ENCODE measurements at regions not wholly inside any gene's neighbourhood (a gene's known extent, or its start where the extent isn't known, plus 50 kb on each side); places are given as distances from the start of the nearest gene placed in this dataset.

DNA sequence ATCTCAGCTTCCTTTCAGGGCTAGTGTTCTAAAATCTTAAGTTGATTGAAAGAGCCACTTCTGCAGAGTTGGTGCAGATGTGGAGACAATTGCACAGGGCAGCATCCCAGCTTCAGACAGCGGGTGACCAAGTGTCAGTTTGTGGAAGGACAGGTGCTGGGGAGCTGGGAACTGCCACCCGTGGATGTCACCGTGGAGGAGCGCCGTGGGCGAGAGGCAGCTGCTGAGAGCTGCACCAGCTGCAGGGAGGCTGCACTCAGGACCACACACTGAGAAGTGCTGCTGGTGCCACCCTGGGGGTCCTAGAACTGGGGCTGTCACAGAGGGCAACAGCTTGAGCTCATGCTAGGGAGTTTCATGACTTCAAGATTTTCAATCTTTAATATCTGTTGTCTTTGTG, 543.0 kb upstream of the FZD8 start:
- no peak overlapping the region for H3K27ac ChIP-seq (ENCODE audit: insufficient read depth, low read length, poor library complexity, severe bottlenecking)
- no peak overlapping the region for H3K4me3 ChIP-seq (ENCODE audit: insufficient read depth, low read depth, low read length, poor library complexity, severe bottlenecking)
- no peaks in the 10 kb centered on the region for H3K4me1 ChIP-seq (ENCODE audit: control insufficient read depth, insufficient read depth, low read length, poor library complexity, severe bottlenecking)
- no peaks in the 10 kb centered on the region for H3K27me3 ChIP-seq (replicated peaks; ENCODE audit: control insufficient read depth, insufficient read depth, low read length, poor library complexity, severe bottlenecking)
- DNase-seq = no peak
- H3K9me3 ChIP-seq (ENCODE audit: control insufficient read depth, low read length) = no peaks in the 10 kb centered on the region
- H3K36me3 ChIP-seq (ENCODE audit: control insufficient read depth, insufficient read depth, low read length) = no peaks in the 10 kb centered on the region

GRCh38 chr10:36183726-36184125, 541.6 kb upstream of the FZD8 start:
- DNase-seq = no peak
- Histone ChIP-seq H3K9me3 (ENCODE audit: control insufficient read depth, low read length) (no peaks in the 10 kb centered on the region), H3K27me3 (replicated peaks; ENCODE audit: control insufficient read depth, insufficient read depth, low read length, poor library complexity, severe bottlenecking) (no peaks in the 10 kb centered on the region)

GRCh38 chr10:36183056-36183455, 541.0 kb upstream of the FZD8 start:
- no peaks in the 10 kb centered on the region for H3K4me1 ChIP-seq (ENCODE audit: control insufficient read depth, insufficient read depth, low read length, poor library complexity, severe bottlenecking)
- H3K27ac ChIP-seq (ENCODE audit: insufficient read depth, low read length, poor library complexity, severe bottlenecking) = no peak overlapping the region
- H3K9me3 ChIP-seq (ENCODE audit: control insufficient read depth, low read length) = no peaks in the 10 kb centered on the region
- no peak overlapping the region for H3K4me3 ChIP-seq (ENCODE audit: insufficient read depth, low read depth, low read length, poor library complexity, severe bottlenecking)
- no peak for DNase-seq
- H3K36me3 ChIP-seq (ENCODE audit: control insufficient read depth, insufficient read depth, low read length) = no peaks in the 10 kb centered on the region
- H3K27me3 ChIP-seq (replicated peaks; ENCODE audit: control insufficient read depth, insufficient read depth, low read length, poor library complexity, severe bottlenecking) = no peaks in the 10 kb centered on the region

More at GRCh38 chr10:36183726-36184125, 541.6 kb upstream of the FZD8 start:
- Histone ChIP-seq H3K4me1 (ENCODE audit: control insufficient read depth, insufficient read depth, low read length, poor library complexity, severe bottlenecking) (no peaks in the 10 kb centered on the region), H3K4me3 (ENCODE audit: insufficient read depth, low read depth, low read length, poor library complexity, severe bottlenecking) (no peak overlapping the region), H3K36me3 (ENCODE audit: control insufficient read depth, insufficient read depth, low read length) (no peaks in the 10 kb centered on the region), H3K27ac (ENCODE audit: insufficient read depth, low read length, poor library complexity, severe bottlenecking) (no peak overlapping the region)

DNA sequence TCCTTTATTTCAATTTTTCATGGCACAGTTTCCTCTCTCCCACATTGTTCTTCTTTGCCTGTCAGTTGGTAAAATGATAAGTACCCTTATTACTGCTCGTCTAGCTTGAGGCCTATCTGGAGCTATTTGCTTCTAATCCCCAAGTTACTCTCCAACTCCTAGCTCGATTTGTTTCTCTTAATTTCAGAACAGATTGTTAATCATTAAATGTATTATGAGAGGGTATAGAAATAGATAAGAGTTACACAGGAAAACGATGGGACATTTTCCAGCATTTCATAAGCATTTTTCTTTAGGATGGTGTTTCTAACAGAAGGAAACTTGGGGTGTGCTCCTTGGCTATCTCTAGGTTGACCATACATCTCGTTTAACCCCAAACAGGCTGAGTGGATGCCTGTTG, 540.5 kb upstream of the FZD8 start:
- no peaks in the 10 kb centered on the region for H3K9me3 ChIP-seq (ENCODE audit: control insufficient read depth, low read length)
- no peak overlapping the region for H3K4me3 ChIP-seq (ENCODE audit: insufficient read depth, low read depth, low read length, poor library complexity, severe bottlenecking)
- no peaks in the 10 kb centered on the region for H3K4me1 ChIP-seq (ENCODE audit: control insufficient read depth, insufficient read depth, low read length, poor library complexity, severe bottlenecking)
- no peak overlapping the region for H3K27ac ChIP-seq (ENCODE audit: insufficient read depth, low read length, poor library complexity, severe bottlenecking)
- H3K27me3 ChIP-seq (replicated peaks; ENCODE audit: control insufficient read depth, insufficient read depth, low read length, poor library complexity, severe bottlenecking) = no peaks in the 10 kb centered on the region
- H3K36me3 ChIP-seq (ENCODE audit: control insufficient read depth, insufficient read depth, low read length) = no peaks in the 10 kb centered on the region
- DNase-seq = no peak

DNA sequence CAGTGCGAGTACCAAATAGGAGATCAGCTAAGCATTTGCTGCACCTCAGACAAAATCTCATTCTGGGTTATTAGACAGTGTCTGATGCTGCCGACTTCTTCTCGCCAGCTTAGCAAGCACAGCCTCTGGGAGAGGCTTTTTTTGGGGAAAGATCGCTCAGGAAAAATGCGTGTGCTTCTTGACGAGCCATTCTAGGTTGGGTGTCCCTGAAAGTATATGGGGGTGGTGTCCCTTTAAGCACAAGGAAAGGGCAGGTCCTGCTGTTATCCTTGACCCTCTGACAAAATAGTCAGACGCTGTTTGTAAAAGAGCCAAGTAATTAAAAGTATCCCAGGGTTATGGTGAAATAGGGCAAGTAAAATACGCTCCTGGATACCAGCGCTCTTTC, 540.1 kb upstream of the FZD8 start:
- no peaks in the 10 kb centered on the region for H3K4me1 ChIP-seq (ENCODE audit: control insufficient read depth, insufficient read depth, low read length, poor library complexity, severe bottlenecking)
- no peaks in the 10 kb centered on the region for H3K36me3 ChIP-seq (ENCODE audit: control insufficient read depth, insufficient read depth, low read length)
- H3K27ac ChIP-seq (ENCODE audit: insufficient read depth, low read length, poor library complexity, severe bottlenecking) = no peak overlapping the region
- no peaks in the 10 kb centered on the region for H3K9me3 ChIP-seq (ENCODE audit: control insufficient read depth, low read length)
- no peak overlapping the region for H3K4me3 ChIP-seq (ENCODE audit: insufficient read depth, low read depth, low read length, poor library complexity, severe bottlenecking)
- H3K27me3 ChIP-seq (replicated peaks; ENCODE audit: control insufficient read depth, insufficient read depth, low read length, poor library complexity, severe bottlenecking) = no peaks in the 10 kb centered on the region
- no peak for DNase-seq

- Histone ChIP-seq H3K4me3 (ENCODE audit: insufficient read depth, low read depth, low read length, poor library complexity, severe bottlenecking) (no peak overlapping the region), H3K36me3 (ENCODE audit: control insufficient read depth, insufficient read depth, low read length) (no peaks in the 10 kb centered on the region), H3K27me3 (replicated peaks; ENCODE audit: control insufficient read depth, insufficient read depth, low read length, poor library complexity, severe bottlenecking) (no peaks in the 10 kb centered on the region), H3K27ac (ENCODE audit: insufficient read depth, low read length, poor library complexity, severe bottlenecking) (no peak overlapping the region), H3K9me3 (ENCODE audit: control insufficient read depth, low read length) (no peaks in the 10 kb centered on the region), H3K4me1 (ENCODE audit: control insufficient read depth, insufficient read depth, low read length, poor library complexity, severe bottlenecking) (no peaks in the 10 kb centered on the region)
- no peak for DNase-seq
Observed at GRCh38 chr10:36181426-36182178, 539.5 kb upstream of the FZD8 start.

DNA sequence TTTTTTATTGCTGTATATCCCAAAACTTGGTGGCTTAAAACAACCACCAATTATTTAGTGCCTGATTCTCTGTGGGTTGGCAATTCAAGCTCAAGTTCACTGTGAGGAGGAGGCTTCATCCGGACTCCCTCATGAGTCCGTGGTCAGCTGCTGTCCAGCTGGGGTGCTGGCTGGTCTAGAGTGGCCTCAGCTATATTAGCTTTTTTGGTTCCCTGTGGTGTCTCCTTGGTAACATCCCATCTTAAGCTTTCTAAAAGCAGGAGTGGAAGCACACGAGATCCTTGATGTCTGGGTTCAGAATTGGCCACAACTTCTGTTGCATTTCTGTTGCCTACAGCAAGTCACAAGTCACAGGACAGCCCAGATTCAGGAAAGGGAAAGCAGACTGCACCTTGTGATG, 536.5 kb upstream of the FZD8 start:
- Histone ChIP-seq H3K27ac (ENCODE audit: insufficient read depth, low read length, poor library complexity, severe bottlenecking) (no peak overlapping the region), H3K4me3 (ENCODE audit: insufficient read depth, low read depth, low read length, poor library complexity, severe bottlenecking) (no peak overlapping the region), H3K27me3 (replicated peaks; ENCODE audit: control insufficient read depth, insufficient read depth, low read length, poor library complexity, severe bottlenecking) (no peaks in the 10 kb centered on the region), H3K36me3 (ENCODE audit: control insufficient read depth, insufficient read depth, low read length) (no peaks in the 10 kb centered on the region), H3K9me3 (ENCODE audit: control insufficient read depth, low read length) (no peaks in the 10 kb centered on the region), H3K4me1 (ENCODE audit: control insufficient read depth, insufficient read depth, low read length, poor library complexity, severe bottlenecking) (no peaks in the 10 kb centered on the region)
- no peak for DNase-seq

DNA sequence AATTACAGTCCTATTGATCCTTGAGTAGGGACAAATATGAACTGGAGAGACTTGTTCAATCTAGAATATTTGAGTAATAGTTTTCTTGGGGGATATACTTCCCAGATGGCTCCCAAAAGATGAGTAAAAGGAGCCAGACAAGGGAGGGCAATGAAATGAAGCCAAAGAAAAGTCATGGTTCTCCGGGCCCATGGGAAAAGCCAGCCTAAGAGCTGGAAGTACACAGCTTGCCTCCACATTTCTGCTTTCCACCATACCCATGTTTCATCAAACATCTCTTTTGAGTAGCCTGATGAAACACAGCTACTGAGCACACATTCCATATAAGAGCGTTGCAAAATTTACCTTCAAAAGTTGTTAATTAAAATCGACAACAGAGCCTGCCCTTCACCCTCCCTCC, 535.0 kb upstream of the FZD8 start:
- Histone ChIP-seq H3K27me3 (replicated peaks; ENCODE audit: control insufficient read depth, insufficient read depth, low read length, poor library complexity, severe bottlenecking) (no peaks in the 10 kb centered on the region), H3K27ac (ENCODE audit: insufficient read depth, low read length, poor library complexity, severe bottlenecking) (no peak overlapping the region), H3K4me3 (ENCODE audit: insufficient read depth, low read depth, low read length, poor library complexity, severe bottlenecking) (no peak overlapping the region), H3K36me3 (ENCODE audit: control insufficient read depth, insufficient read depth, low read length) (no peaks in the 10 kb centered on the region), H3K9me3 (ENCODE audit: control insufficient read depth, low read length) (no peaks in the 10 kb centered on the region), H3K4me1 (ENCODE audit: control insufficient read depth, insufficient read depth, low read length, poor library complexity, severe bottlenecking) (no peaks in the 10 kb centered on the region)
- DNase-seq = no peak

DNA sequence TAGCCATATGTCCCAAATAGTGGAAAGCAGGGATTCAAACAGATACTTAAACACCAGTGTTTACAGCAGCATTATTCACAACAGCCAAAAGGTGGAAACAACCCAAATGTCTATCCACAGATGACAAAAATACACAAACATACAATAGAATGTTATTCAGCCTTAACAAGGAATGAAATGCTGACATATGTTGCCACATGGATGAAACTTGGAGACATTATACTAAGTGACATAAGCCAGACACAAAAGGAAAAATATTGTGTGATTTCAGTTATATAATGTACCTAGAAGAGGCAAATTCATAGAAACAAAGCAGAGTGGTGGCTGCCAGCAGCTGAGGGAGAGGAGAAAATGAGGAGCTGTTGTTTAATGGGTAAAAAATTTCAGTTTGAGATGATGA, 533.9 kb upstream of the FZD8 start:
- H3K36me3 ChIP-seq (ENCODE audit: control insufficient read depth, insufficient read depth, low read length) = no peaks in the 10 kb centered on the region
- H3K27ac ChIP-seq (ENCODE audit: insufficient read depth, low read length, poor library complexity, severe bottlenecking) = no peak overlapping the region
- no peak for DNase-seq
- H3K27me3 ChIP-seq (replicated peaks; ENCODE audit: control insufficient read depth, insufficient read depth, low read length, poor library complexity, severe bottlenecking) = no peaks in the 10 kb centered on the region
- no peaks in the 10 kb centered on the region for H3K9me3 ChIP-seq (ENCODE audit: control insufficient read depth, low read length)
- H3K4me3 ChIP-seq (ENCODE audit: insufficient read depth, low read depth, low read length, poor library complexity, severe bottlenecking) = no peak overlapping the region
- H3K4me1 ChIP-seq (ENCODE audit: control insufficient read depth, insufficient read depth, low read length, poor library complexity, severe bottlenecking) = no peaks in the 10 kb centered on the region

GRCh38 chr10:36173364-36173763, 531.3 kb upstream of the FZD8 start:
- Histone ChIP-seq H3K27me3 (replicated peaks; ENCODE audit: control insufficient read depth, insufficient read depth, low read length, poor library complexity, severe bottlenecking) (no peaks in the 10 kb centered on the region), H3K4me3 (ENCODE audit: insufficient read depth, low read depth, low read length, poor library complexity, severe bottlenecking) (no peak overlapping the region), H3K4me1 (ENCODE audit: control insufficient read depth, insufficient read depth, low read length, poor library complexity, severe bottlenecking) (no peaks in the 10 kb centered on the region), H3K9me3 (ENCODE audit: control insufficient read depth, low read length) (no peaks in the 10 kb centered on the region), H3K27ac (ENCODE audit: insufficient read depth, low read length, poor library complexity, severe bottlenecking) (no peak overlapping the region), H3K36me3 (ENCODE audit: control insufficient read depth, insufficient read depth, low read length) (no peaks in the 10 kb centered on the region)
- no peak for DNase-seq

All from effector memory CD4-positive, alpha-beta T cell (primary cell).